ENCODE measurements at regions not wholly inside any gene's neighbourhood (a gene's known extent, or its start where the extent isn't known, plus 50 kb on each side); places are given as distances from the start of the nearest gene placed in this dataset.

- CTCF ChIA-PET, result no interaction called here
- no peaks in the 10 kb centered on the region for H3K9me3 Mint-ChIP-seq
- no peaks in the 10 kb centered on the region for H3K36me3 Mint-ChIP-seq (ENCODE audit: low read depth)
- no peak overlapping the region for H3K4me3 Mint-ChIP-seq
- no peak overlapping the region for H3K27ac Mint-ChIP-seq
- H3K4me1 Mint-ChIP-seq, result no peaks in the 10 kb centered on the region
- no peak for DNase-seq
- H3K27me3 Mint-ChIP-seq, result peaks cover 4% of the 10 kb centered on the region
- POLR2A ChIA-PET, result no interaction called here
Measured at GRCh38 chr3:30982416-30983075, 88.1 kb upstream of the GADL1 start.

GRCh38 chr3:30984855-30985749, 90.6 kb upstream of the GADL1 start:
- no peaks in the 10 kb centered on the region for H3K4me1 Mint-ChIP-seq

GRCh38 chr3:30986551-30986950, 92.1 kb upstream of the GADL1 start:
- Mint-ChIP-seq H3K27me3 (peaks cover 14% of the 10 kb centered on the region), H3K27ac (no peak overlapping the region), H3K36me3 (ENCODE audit: low read depth) (no peaks in the 10 kb centered on the region), H3K9me3 (no peaks in the 10 kb centered on the region), H3K4me3 (no peak overlapping the region), H3K4me1 (no peaks in the 10 kb centered on the region)
- no peak for DNase-seq
- ChIA-PET POLR2A (no interaction called here), CTCF (no interaction called here)

More at GRCh38 chr3:30984855-30985749, 90.6 kb upstream of the GADL1 start:
- no peak for DNase-seq
- ChIA-PET POLR2A (no interaction called here), CTCF (no interaction called here)
- H3K27me3 Mint-ChIP-seq, result peaks cover 14% of the 10 kb centered on the region
- no peaks in the 10 kb centered on the region for H3K9me3 Mint-ChIP-seq
- H3K36me3 Mint-ChIP-seq (ENCODE audit: low read depth), result no peaks in the 10 kb centered on the region
- H3K27ac Mint-ChIP-seq, result no peak overlapping the region
- H3K4me3 Mint-ChIP-seq, result no peak overlapping the region

DNA sequence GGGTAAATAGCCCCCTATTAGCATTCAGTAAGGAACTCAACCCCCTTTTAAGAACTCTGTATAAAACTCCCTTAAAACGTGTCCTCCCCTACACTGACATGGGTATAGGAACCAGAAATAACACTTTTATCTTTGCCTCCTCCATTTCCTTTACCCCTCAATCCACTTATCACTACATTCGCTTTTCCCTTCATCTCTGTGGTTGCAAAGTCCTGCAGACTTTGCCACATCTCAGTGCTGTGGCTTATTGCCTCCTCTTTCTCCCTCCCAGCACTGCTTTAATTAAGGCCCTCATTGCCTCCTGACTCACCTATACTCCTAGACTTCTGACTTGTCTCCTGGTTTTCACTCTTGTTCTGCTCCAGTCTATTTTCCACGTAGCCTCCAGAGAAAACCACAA, 94.3 kb upstream of the GADL1 start:
- POLR2A ChIA-PET, result no interaction called here
- H3K4me1 Mint-ChIP-seq, result no peaks in the 10 kb centered on the region
- DNase-seq, result no peak
- no peaks in the 10 kb centered on the region for H3K36me3 Mint-ChIP-seq (ENCODE audit: low read depth)
- H3K27ac Mint-ChIP-seq, result no peak overlapping the region
- peaks cover 14% of the 10 kb centered on the region for H3K27me3 Mint-ChIP-seq
- no peak overlapping the region for H3K4me3 Mint-ChIP-seq
- CTCF ChIA-PET, result no interaction called here
- H3K9me3 Mint-ChIP-seq, result no peaks in the 10 kb centered on the region

DNA sequence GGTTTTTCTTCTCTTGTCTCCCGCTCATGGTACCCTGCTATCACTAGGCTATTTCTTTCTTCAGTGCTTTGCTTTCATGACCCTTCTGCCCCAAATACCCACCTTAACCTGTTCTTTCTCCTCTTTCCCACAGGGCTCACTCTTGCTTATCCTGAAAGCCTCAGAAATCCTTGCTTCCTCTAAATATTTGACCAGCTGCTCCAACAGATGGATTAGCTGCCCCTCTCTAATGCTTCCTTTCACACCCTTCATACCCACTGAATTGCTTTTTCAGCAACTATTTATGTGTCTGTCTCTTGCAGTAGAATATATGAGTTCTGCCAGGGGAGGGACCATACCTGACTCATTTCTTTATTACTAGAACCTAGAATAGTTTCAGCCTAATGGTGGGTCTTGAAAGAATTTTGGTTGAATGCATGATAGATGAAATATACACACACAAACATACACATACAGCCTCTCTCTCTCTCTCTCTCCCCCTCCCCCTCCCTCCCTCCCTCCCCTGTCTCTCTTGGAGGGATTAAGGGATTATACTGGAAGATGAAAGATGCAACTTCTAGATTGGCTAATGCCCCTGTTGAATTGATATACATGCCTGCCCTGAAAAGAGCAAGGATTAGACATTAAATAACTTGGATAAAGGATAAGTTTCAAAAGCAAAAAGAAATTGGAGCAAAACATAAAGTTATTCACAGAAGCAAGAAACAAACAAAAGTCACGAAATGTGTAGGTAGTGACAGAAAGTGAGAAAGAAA, 95.0 kb upstream of the GADL1 start:
- H3K9me3 Mint-ChIP-seq, result peaks cover 2% of the 10 kb centered on the region
- CTCF ChIA-PET, result no interaction called here
- POLR2A ChIA-PET, result no interaction called here
- no peaks in the 10 kb centered on the region for H3K4me1 Mint-ChIP-seq
- peaks cover 13% of the 10 kb centered on the region for H3K27me3 Mint-ChIP-seq
- H3K27ac Mint-ChIP-seq, result no peak overlapping the region
- H3K4me3 Mint-ChIP-seq, result no peak overlapping the region
- no peak for DNase-seq
- H3K36me3 Mint-ChIP-seq (ENCODE audit: low read depth), result no peaks in the 10 kb centered on the region

GRCh38 chr3:30996467-30996866, 102.0 kb upstream of the GADL1 start:
- Mint-ChIP-seq H3K4me3 (no peak overlapping the region), H3K9me3 (peaks cover 5% of the 10 kb centered on the region), H3K36me3 (ENCODE audit: low read depth) (no peaks in the 10 kb centered on the region), H3K4me1 (no peaks in the 10 kb centered on the region), H3K27ac (no peak overlapping the region), H3K27me3 (no peaks in the 10 kb centered on the region)
- ChIA-PET CTCF (no interaction called here), POLR2A (no interaction called here)
- DNase-seq, result no peak

DNA sequence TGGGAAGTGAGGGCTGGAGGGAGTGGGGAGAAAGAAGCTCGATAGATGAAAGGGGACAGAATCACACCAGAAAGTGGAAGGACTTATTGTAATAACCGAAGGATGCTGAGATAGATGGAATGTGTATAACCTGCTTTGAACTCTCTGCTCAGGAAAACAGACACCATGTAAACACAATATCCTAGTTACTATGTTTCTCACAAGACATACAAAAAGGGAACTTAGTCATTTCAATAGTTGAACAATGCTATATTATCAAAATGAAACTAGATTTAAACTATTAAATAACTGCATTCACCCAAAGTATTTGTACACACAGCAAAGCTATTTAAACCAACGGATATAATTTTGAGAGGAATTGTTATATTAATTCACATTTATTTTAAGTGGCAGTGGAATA, 108.3 kb upstream of the GADL1 start:
- ChIA-PET POLR2A (no interaction called here), CTCF (no interaction called here)
- H3K36me3 Mint-ChIP-seq (ENCODE audit: low read depth), result peaks cover 2% of the 10 kb centered on the region
- H3K27me3 Mint-ChIP-seq, result no peaks in the 10 kb centered on the region
- H3K27ac Mint-ChIP-seq, result no peak overlapping the region
- no peak overlapping the region for H3K4me3 Mint-ChIP-seq
- peaks cover 9% of the 10 kb centered on the region for H3K9me3 Mint-ChIP-seq
- DNase-seq, result no peak
- peaks cover 3% of the 10 kb centered on the region for H3K4me1 Mint-ChIP-seq

DNA sequence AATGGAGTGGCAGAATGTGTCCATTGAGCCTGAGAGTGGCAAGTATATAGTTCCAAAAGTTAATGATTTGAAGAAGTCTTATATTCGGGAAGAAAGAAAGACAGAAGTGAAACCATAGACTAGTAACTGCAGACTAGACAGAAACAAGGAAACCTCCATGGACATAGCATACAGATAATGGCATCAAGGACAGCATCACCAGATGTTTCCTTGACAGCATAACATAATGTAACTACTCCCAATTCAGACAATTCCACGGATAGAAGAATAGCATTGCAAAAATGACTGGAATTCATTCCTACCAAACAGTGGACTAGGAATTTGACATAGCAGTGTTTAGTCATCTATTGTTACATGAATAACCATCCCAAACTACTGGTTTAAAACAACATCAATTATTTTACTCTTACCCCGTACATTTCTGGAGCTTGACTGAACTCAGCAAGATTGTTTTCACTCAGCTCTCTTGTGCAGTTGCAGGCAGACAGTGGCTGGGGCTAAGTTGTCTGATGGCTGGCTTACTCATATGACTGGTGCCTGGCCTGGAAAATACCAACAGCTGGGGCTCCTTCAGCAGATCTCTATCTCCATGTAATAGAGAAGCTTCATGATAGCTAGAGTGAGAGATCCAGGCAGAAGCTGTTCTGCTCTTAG, 109.7 kb upstream of the GADL1 start:
- Mint-ChIP-seq H3K27ac (no peak overlapping the region), H3K9me3 (peaks cover 15% of the 10 kb centered on the region), H3K4me3 (no peak overlapping the region), H3K4me1 (peaks cover 10% of the 10 kb centered on the region), H3K36me3 (ENCODE audit: low read depth) (peaks cover 2% of the 10 kb centered on the region), H3K27me3 (no peaks in the 10 kb centered on the region)
- ChIA-PET CTCF (no interaction called here), POLR2A (no interaction called here)
- no peak for DNase-seq

GRCh38 chr3:31008994-31009393, 114.5 kb upstream of the GADL1 start:
- Mint-ChIP-seq H3K36me3 (ENCODE audit: low read depth) (no peaks in the 10 kb centered on the region), H3K4me3 (no peak overlapping the region), H3K27ac (no peak overlapping the region), H3K4me1 (peaks cover 10% of the 10 kb centered on the region), H3K27me3 (no peaks in the 10 kb centered on the region), H3K9me3 (peaks cover 16% of the 10 kb centered on the region)
- ChIA-PET POLR2A (no interaction called here), CTCF (no interaction called here)
- no peak for DNase-seq

- no peak for DNase-seq
- Mint-ChIP-seq H3K9me3 (peaks cover 14% of the 10 kb centered on the region), H3K36me3 (ENCODE audit: low read depth) (no peaks in the 10 kb centered on the region), H3K27ac (no peak overlapping the region), H3K4me1 (peaks cover 15% of the 10 kb centered on the region), H3K4me3 (no peak overlapping the region), H3K27me3 (no peaks in the 10 kb centered on the region)
- POLR2A ChIA-PET, result interaction anchor here (0.8 kb wide), 1 partner anchor 1324 kb away, joined by 3 read pairs; no protein-coding TSS in a partner anchor
- CTCF ChIA-PET, result no interaction called here
Measured at GRCh38 chr3:31009881-31010280, 115.4 kb upstream of the GADL1 start.

DNA sequence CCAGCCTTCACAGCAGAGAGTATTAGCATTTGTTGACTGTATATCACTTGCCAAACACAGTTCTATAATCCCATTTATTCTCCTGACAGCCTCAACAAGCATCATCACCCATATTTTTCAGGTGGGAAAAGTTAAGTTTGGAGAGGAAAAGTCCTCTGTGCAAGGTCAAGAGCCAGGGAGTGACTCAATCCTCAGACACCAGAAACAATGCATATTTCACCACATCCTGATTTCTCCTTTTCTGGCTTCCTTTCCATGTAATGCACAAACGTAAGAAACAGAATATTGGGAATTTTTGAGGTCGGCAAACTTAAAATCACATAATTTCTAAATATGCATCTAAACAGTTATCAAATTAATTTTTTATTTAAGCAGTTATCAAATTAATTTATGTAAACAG, 116.0 kb upstream of the GADL1 start:
- ChIA-PET CTCF (no interaction called here), POLR2A (interaction anchor here (0.8 kb wide), 1 partner anchor 1324 kb away, joined by 3 read pairs; no protein-coding TSS in a partner anchor)
- no peak overlapping the region for H3K4me3 Mint-ChIP-seq
- peaks cover 15% of the 10 kb centered on the region for H3K4me1 Mint-ChIP-seq
- DNase-seq, result no peak
- no peaks in the 10 kb centered on the region for H3K36me3 Mint-ChIP-seq (ENCODE audit: low read depth)
- H3K27ac Mint-ChIP-seq, result no peak overlapping the region
- H3K27me3 Mint-ChIP-seq, result no peaks in the 10 kb centered on the region
- peaks cover 14% of the 10 kb centered on the region for H3K9me3 Mint-ChIP-seq

GRCh38 chr3:31011380-31011779, 116.9 kb upstream of the GADL1 start:
- Mint-ChIP-seq H3K4me3 (no peak overlapping the region), H3K27me3 (no peaks in the 10 kb centered on the region), H3K27ac (no peak overlapping the region), H3K36me3 (ENCODE audit: low read depth) (no peaks in the 10 kb centered on the region), H3K9me3 (peaks cover 14% of the 10 kb centered on the region), H3K4me1 (peaks cover 15% of the 10 kb centered on the region)
- POLR2A ChIA-PET, result interaction anchor here (0.7 kb wide), 1 partner anchor 35 kb away, joined by 3 read pairs; no protein-coding TSS in a partner anchor
- CTCF ChIA-PET, result no interaction called here
- DNase-seq, result no peak

DNA sequence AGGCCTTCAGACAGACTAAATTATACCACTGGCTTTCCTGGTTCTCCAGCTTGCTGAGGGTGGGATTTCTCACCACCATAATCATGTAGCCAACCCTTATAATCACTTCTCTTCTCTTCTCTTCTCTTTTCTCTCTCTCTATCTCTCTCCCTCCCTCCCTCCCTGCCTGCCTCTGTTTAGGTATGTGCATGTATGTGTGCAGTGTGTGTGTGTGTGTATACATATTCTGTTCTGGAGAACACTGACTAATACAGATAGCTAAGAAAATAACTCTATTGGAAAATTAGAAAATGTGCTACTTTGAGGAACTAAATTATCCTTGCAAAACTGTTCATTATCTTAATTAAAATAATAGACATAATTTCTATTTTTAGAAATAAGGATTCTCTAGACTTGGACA, 118.6 kb upstream of the GADL1 start:
- Mint-ChIP-seq H3K27ac (no peak overlapping the region), H3K27me3 (no peaks in the 10 kb centered on the region), H3K4me1 (peaks cover 14% of the 10 kb centered on the region), H3K4me3 (no peak overlapping the region), H3K36me3 (ENCODE audit: low read depth) (no peaks in the 10 kb centered on the region), H3K9me3 (peaks cover 10% of the 10 kb centered on the region)
- CTCF ChIA-PET, result no interaction called here
- POLR2A ChIA-PET, result interaction anchor here (1.3 kb wide), 1 partner anchor 519 kb away, joined by 3 read pairs; the partner anchor contains the start of gene STT3B
- DNase-seq, result no peak

All from activated CD4-positive, alpha-beta memory T cell treated with anti-CD3 and anti-CD28 coated beads, Interleukin-2, amount 10 ng/mL, durations not matched to agents 7 days and 5 days (primary cell).